ENCODE measurements at regions not wholly inside any gene's neighbourhood (a gene's known extent, or its start where the extent isn't known, plus 50 kb on each side); places are given as distances from the start of the nearest gene placed in this dataset.

DNA sequence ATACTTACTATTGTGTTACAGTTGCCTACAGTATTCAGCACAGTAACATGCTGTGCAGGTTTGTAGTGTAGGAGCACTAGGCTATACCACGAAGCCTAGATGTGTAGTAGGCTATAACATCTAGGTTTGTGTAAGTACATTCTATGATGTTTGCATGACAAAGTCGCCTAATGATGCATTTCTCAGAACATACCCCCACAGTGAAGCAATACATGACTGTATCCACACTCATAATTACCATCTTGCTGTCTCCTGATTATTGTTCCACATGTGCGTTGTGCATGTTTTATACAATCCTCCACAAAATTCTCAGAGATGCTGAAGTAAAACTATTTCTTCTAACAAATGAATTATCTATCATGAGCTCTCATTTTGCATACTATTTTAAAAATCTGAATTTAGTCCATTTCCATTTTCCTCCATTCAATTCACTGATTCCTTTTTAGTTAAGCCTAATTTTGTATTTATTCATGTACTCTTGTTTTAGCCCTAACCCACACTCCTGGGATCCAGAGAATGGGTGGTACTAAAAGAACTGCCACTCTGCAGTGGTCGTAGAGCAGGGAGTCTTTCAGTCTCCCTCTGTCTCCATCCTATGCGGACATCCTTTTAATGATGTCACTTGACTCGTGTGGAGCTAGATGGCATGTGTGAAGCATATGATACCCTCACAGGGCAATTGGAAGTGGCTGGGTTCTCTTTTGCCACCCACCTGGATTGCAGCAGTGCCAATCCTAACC, 67.6 kb upstream of the CAV2 start:
- CTCF ChIA-PET = interaction anchor here (1.4 to 3.7 kb wide), 3 partner anchors 15 to 172 kb away, joined by 3 to 18 read pairs (median 4); partner anchors contain the start of gene CAV1
- TF ChIP-seq, protein P1, sequence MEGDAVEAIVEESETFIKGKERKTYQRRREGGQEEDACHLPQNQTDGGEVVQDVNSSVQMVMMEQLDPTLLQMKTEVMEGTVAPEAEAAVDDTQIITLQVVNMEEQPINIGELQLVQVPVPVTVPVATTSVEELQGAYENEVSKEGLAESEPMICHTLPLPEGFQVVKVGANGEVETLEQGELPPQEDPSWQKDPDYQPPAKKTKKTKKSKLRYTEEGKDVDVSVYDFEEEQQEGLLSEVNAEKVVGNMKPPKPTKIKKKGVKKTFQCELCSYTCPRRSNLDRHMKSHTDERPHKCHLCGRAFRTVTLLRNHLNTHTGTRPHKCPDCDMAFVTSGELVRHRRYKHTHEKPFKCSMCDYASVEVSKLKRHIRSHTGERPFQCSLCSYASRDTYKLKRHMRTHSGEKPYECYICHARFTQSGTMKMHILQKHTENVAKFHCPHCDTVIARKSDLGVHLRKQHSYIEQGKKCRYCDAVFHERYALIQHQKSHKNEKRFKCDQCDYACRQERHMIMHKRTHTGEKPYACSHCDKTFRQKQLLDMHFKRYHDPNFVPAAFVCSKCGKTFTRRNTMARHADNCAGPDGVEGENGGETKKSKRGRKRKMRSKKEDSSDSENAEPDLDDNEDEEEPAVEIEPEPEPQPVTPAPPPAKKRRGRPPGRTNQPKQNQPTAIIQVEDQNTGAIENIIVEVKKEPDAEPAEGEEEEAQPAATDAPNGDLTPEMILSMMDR (IDR thresholded peaks at IDR 0.05; ENCODE audit: insufficient read depth, low read depth, low read length) = no peak
- no peak overlapping the region for H3K4me3 ChIP-seq (ENCODE audit: low read depth, low read length)
- DNase-seq (ENCODE audit: low read depth) = no peak
- no peaks in the 10 kb centered on the region for H3K36me3 ChIP-seq (ENCODE audit: control insufficient read depth, insufficient read depth, low read length)
- POLR2A ChIA-PET = no interaction called here
- no peaks in the 10 kb centered on the region for H3K27me3 ChIP-seq (ENCODE audit: control insufficient read depth, insufficient read depth, low read length)

DNA sequence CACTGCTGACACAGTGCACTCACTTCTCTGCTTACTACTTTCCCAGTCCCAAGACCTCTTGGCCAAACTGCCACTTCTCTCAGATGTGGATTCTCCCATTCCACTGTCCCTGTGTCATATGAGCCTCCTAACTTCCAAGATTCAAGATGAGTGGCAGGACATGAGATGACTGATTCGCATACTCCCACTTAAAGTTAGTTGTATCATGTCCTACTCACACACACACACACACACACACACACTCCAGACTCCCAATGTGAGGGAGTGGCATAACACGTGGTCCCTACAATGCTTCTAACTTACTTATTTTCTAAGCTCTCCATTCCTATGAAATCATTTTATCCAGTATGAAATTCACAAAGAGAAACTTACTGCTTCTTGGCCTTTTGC, 67.0 kb upstream of the CAV2 start:
- DNase-seq (ENCODE audit: low read depth) = no peak
- Histone ChIP-seq H3K27me3 (ENCODE audit: control insufficient read depth, insufficient read depth, low read length) (no peaks in the 10 kb centered on the region), H3K4me3 (ENCODE audit: low read depth, low read length) (no peak overlapping the region), H3K36me3 (ENCODE audit: control insufficient read depth, insufficient read depth, low read length) (no peaks in the 10 kb centered on the region)
- TF ChIP-seq, protein P1 (IDR thresholded peaks at IDR 0.05; ENCODE audit: insufficient read depth, low read depth, low read length) = no peak
- ChIA-PET CTCF (interaction anchor here (1.5 to 3.7 kb wide), 2 partner anchors 93 to 173 kb away, joined by 4 to 18 read pairs; partner anchors contain the start of gene CAV1), POLR2A (no interaction called here)

DNA sequence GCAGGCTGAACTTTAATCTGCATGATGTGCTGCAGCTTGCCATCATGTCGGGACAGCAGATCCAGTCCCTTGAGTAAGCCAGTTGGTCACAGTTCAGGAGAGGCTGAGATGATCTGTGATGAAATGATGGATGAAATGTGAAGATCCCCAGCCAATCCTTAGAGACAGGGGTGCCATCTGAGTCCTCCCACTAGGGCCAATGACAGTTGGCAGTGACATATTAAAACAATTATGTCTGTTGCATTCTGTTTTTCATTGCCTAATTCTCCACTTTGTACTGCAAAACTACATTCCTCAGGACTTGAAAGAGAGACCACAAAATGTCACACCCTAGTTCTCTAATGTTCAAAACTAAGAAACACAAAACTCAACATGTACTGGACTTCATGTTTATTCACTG, 66.3 kb upstream of the CAV2 start:
- no peaks in the 10 kb centered on the region for H3K36me3 ChIP-seq (ENCODE audit: control insufficient read depth, insufficient read depth, low read length)
- DNase-seq (ENCODE audit: low read depth) = no peak
- ChIA-PET POLR2A (interaction anchor here (0.6 kb wide), 1 partner anchor 97 kb away, joined by 4 read pairs; no protein-coding TSS in a partner anchor), CTCF (interaction anchor here (1.5 to 3.7 kb wide), 2 partner anchors 93 to 174 kb away, joined by 4 to 18 read pairs; partner anchors contain the start of gene CAV1)
- H3K27me3 ChIP-seq (ENCODE audit: control insufficient read depth, insufficient read depth, low read length) = no peaks in the 10 kb centered on the region
- TF ChIP-seq, protein P1 (IDR thresholded peaks at IDR 0.05; ENCODE audit: insufficient read depth, low read depth, low read length) = no peak
- no peak overlapping the region for H3K4me3 ChIP-seq (ENCODE audit: low read depth, low read length)

DNA sequence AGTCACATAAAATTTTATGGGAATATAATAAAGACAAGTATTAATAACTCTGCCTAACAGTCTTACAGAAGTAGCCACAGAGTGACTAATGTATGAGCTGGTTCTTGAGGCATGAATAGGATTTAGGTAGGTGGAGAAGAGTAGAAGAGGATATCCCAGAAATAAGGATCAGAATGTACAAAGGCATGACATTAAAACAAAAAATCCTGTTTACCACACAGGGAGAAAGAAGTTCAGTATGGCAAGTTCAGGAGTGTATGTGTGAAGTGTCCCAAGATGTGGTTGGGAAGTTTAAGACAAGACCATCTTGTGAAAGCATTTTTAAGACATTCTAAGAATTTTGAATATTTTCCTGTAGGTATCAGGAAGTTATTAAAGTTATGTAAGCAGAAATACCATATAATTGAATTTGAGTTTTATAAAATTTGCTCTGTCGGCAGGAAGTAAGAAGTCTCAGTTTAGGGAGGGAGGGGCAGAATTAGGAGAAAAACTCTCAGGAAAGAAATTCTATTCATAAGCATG, 64.7 kb upstream of the CAV2 start:
- Histone ChIP-seq H3K27me3 (ENCODE audit: control insufficient read depth, insufficient read depth, low read length) (no peaks in the 10 kb centered on the region), H3K36me3 (ENCODE audit: control insufficient read depth, insufficient read depth, low read length) (no peaks in the 10 kb centered on the region), H3K4me3 (ENCODE audit: low read depth, low read length) (no peak overlapping the region)
- ChIA-PET CTCF (interaction anchor here (3.7 kb wide), 1 partner anchor 91 kb away, joined by 18 read pairs; the partner anchor contains the start of gene CAV1), POLR2A (interaction anchor here (0.5 to 0.6 kb wide), 3 partner anchors 116 to 719 kb away, joined by 3 to 4 read pairs (median 4); no protein-coding TSS in a partner anchor)
- DNase-seq (ENCODE audit: low read depth) = peak; percentile 97
- TF ChIP-seq, protein P1 (IDR thresholded peaks at IDR 0.05; ENCODE audit: insufficient read depth, low read depth, low read length) = no peak

DNA sequence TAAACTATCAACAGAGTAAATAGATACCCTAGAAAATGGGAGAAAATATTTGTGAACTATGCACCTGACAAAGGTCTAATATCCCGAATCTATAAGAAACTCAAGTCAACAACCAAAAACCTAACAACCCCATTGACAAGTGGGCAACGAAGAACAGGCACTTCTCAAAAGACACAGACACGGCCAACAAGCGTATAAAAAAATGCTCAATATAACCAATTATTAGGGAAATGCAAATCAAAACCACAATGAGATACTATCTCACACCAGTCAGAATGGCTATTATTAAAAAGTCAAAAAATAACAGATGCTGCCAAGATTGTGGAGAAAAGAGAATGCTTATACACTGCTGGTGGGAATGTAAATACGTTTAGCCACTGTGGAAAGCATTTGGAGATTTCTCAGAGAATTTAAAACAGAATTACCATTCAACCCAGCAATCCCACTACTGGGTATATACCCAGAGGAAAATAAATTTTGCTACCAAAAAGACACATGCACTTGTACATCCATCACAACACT, 63.2 kb upstream of the CAV2 start:
- Histone ChIP-seq H3K36me3 (ENCODE audit: control insufficient read depth, insufficient read depth, low read length) (no peaks in the 10 kb centered on the region), H3K4me3 (ENCODE audit: low read depth, low read length) (no peak overlapping the region), H3K27me3 (ENCODE audit: control insufficient read depth, insufficient read depth, low read length) (no peaks in the 10 kb centered on the region)
- no peak for DNase-seq (ENCODE audit: low read depth)
- TF ChIP-seq, protein P1 (IDR thresholded peaks at IDR 0.05; ENCODE audit: insufficient read depth, low read depth, low read length) = no peak
- ChIA-PET POLR2A (no interaction called here), CTCF (interaction anchor here (0.9 to 2.3 kb wide), 2 partner anchors 152 to 178 kb away, joined by 3 to 10 read pairs; no protein-coding TSS in a partner anchor)
